ENCODE measurements at regions not wholly inside any gene's neighbourhood (a gene's known extent, or its start where the extent isn't known, plus 50 kb on each side); places are given as distances from the start of the nearest gene placed in this dataset.

- peak overlapping the region; percentile 99 for H3K27ac ChIP-seq
- no peak for TF ChIP-seq CTCF (conservative IDR thresholded peaks at IDR 0.05)
These were observed 65.6 kb upstream of the PTGR2 start for GRCh38 chr14:73785834-73786635.

GRCh38 chr14:73785336-73785833 lies 66.2 kb upstream of the PTGR2 start:
- H3K27ac ChIP-seq = peak overlapping the region; percentile 99
- no peak for TF ChIP-seq CTCF (conservative IDR thresholded peaks at IDR 0.05)

- H3K27ac ChIP-seq = peak overlapping the region; percentile 99
- TF ChIP-seq CTCF (conservative IDR thresholded peaks at IDR 0.05) = no peak
These were observed 66.7 kb upstream of the PTGR2 start for GRCh38 chr14:73784988-73785313.

- peak overlapping the region; percentile 99 for H3K27ac ChIP-seq
These were observed 67.2 kb upstream of the PTGR2 start for GRCh38 chr14:73784181-73784987.

GRCh38 chr14:73783107-73783727 lies 68.4 kb upstream of the PTGR2 start:
- peak overlapping the region; percentile 99; the same call in 1 of the 2 replicates for H3K27ac ChIP-seq
- no peak for TF ChIP-seq CTCF (conservative IDR thresholded peaks at IDR 0.05)

More at GRCh38 chr14:73784181-73784987, 67.2 kb upstream of the PTGR2 start:
- no peak for TF ChIP-seq CTCF (conservative IDR thresholded peaks at IDR 0.05)

GRCh38 chr14:73782623-73783022 lies 68.4 kb upstream of the PNMA1 start:
- TF ChIP-seq CTCF (conservative IDR thresholded peaks at IDR 0.05) = no peak
- 0 out of 2 replicates have a peak overlapping the region, but pooled peaks have one; percentile 99 for H3K27ac ChIP-seq

GRCh38 chr14:73780896-73781295 lies 66.7 kb upstream of the PNMA1 start:
- no peak for TF ChIP-seq CTCF (conservative IDR thresholded peaks at IDR 0.05)
- no peak overlapping the region for H3K27ac ChIP-seq
